BE2C (cell line): ENCODE measurements at regions not wholly inside any gene's neighbourhood (a gene's known extent, or its start where the extent isn't known, plus 50 kb on each side); places are given as distances from the start of the nearest gene placed in this dataset.

ENCODE experiments used
- DNase-seq: peaks from one replicate; pipeline ENCODE4 v3.0.0-alpha.2; 2020
- H3K27me3 ChIP-seq: fragments of 250-450 bp; sonication (Bioruptor Pico); 2 replicates; pipeline ENCODE4 v1.5.1; 2020; ENCODE audit warnings: mild to moderate bottlenecking
- H3K36me3 ChIP-seq: fragments of 250-450 bp; sonication (Bioruptor Pico); 2 replicates; pipeline ENCODE4 v1.5.1; 2020; ENCODE audit warnings: mild to moderate bottlenecking
- H3K4me1 ChIP-seq: fragments of 250-450 bp; sonication (Bioruptor Pico); 2 replicates; pipeline ENCODE4 v1.5.1; 2020
- H3K4me3 ChIP-seq: 2 replicates; pipeline ENCODE4 v1.5.1; 2011; ENCODE audit warnings: low read depth, low read length
- H3K9me3 ChIP-seq: fragments of 250-450 bp; sonication (Bioruptor Pico); 2 replicates; pipeline ENCODE4 v1.5.1; 2020
- CTCF ChIP-seq: IDR thresholded peaks from 2 replicates; pipeline ENCODE4 v1.5.1; 2012; ENCODE audit warnings: mild to moderate bottlenecking, low read depth, low read length

- no peak for DNase-seq
These were observed 1025.2 kb upstream of the GOT2 start for GRCh38 chr16:59759296-59759695.

GRCh38 chr16:59758848-59759247, 1024.7 kb upstream of the GOT2 start:
- no peak for TF ChIP-seq CTCF
- no peaks in the 10 kb centered on the region for H3K36me3 ChIP-seq
- H3K27me3 ChIP-seq: no peaks in the 10 kb centered on the region
- no peaks in the 10 kb centered on the region for H3K4me1 ChIP-seq
- H3K4me3 ChIP-seq: no peak overlapping the region
- H3K9me3 ChIP-seq: peaks cover 5% of the 10 kb centered on the region
- DNase-seq: no peak

More at GRCh38 chr16:59759296-59759695, 1025.2 kb upstream of the GOT2 start:
- Histone ChIP-seq H3K4me3 (no peak overlapping the region), H3K27me3 (no peaks in the 10 kb centered on the region), H3K9me3 (peaks cover 5% of the 10 kb centered on the region), H3K36me3 (no peaks in the 10 kb centered on the region), H3K4me1 (no peaks in the 10 kb centered on the region)
- TF ChIP-seq CTCF: no peak

GRCh38 chr16:59754854-59755253, 1020.7 kb upstream of the GOT2 start:
- H3K27me3 ChIP-seq: no peaks in the 10 kb centered on the region
- H3K36me3 ChIP-seq: no peaks in the 10 kb centered on the region
- H3K9me3 ChIP-seq: no peaks in the 10 kb centered on the region; the same call in 1 of the 2 replicates
- TF ChIP-seq CTCF: no peak
- H3K4me1 ChIP-seq: no peaks in the 10 kb centered on the region
- DNase-seq: no peak
- H3K4me3 ChIP-seq: no peak overlapping the region

GRCh38 chr16:59749662-59750336, 1015.7 kb upstream of the GOT2 start:
- no peak for DNase-seq
- Histone ChIP-seq H3K27me3 (no peaks in the 10 kb centered on the region), H3K9me3 (no peaks in the 10 kb centered on the region), H3K36me3 (no peaks in the 10 kb centered on the region), H3K4me1 (no peaks in the 10 kb centered on the region), H3K4me3 (no peak overlapping the region)
- no peak for TF ChIP-seq CTCF

GRCh38 chr16:59748531-59748930, 1014.4 kb upstream of the GOT2 start:
- no peaks in the 10 kb centered on the region for H3K4me1 ChIP-seq
- H3K4me3 ChIP-seq: no peak overlapping the region
- no peaks in the 10 kb centered on the region for H3K27me3 ChIP-seq
- no peaks in the 10 kb centered on the region for H3K36me3 ChIP-seq
- no peak for DNase-seq
- no peaks in the 10 kb centered on the region for H3K9me3 ChIP-seq
- no peak for TF ChIP-seq CTCF

- H3K27me3 ChIP-seq: no peaks in the 10 kb centered on the region
- no peak for DNase-seq
- no peaks in the 10 kb centered on the region for H3K9me3 ChIP-seq
- no peak overlapping the region for H3K4me3 ChIP-seq
- TF ChIP-seq CTCF: no peak
- H3K4me1 ChIP-seq: no peaks in the 10 kb centered on the region
- no peaks in the 10 kb centered on the region for H3K36me3 ChIP-seq
These were observed 1009.4 kb upstream of the GOT2 start for GRCh38 chr16:59743504-59743903.
